Esophagus squamous epithelium (tissue), 4 donors: ENCODE measurements at regions not wholly inside any gene's neighbourhood (a gene's known extent, or its start where the extent isn't known, plus 50 kb on each side); places are given as distances from the start of the nearest gene placed in this dataset.

Experiments used
- POLR2A ChIP-seq, 4 donors: fragments of 450-650 bp; IDR thresholded peaks; one replicate each; pipeline ENCODE4 v1.6.1; 2017; ENCODE audit warnings: antibody characterized with exemption in 4 of 4, mild to moderate bottlenecking in 4 of 4, moderate library complexity in 3 of 4
- TF ChIP-seq, protein P1 (sequence below), 6 experiments: fragments of 450-650 bp in 4 of 6; fragments of 200-600 bp in 2 of 6; sonication (generic) in 2 of 6; IDR thresholded peaks; one replicate each; pipeline ENCODE4 v1.5.1; 2016 to 2019; ENCODE audit warnings: antibody characterized with exemption in 6 of 6, mild to moderate bottlenecking in 4 of 6, moderate library complexity in 4 of 6

DNA sequence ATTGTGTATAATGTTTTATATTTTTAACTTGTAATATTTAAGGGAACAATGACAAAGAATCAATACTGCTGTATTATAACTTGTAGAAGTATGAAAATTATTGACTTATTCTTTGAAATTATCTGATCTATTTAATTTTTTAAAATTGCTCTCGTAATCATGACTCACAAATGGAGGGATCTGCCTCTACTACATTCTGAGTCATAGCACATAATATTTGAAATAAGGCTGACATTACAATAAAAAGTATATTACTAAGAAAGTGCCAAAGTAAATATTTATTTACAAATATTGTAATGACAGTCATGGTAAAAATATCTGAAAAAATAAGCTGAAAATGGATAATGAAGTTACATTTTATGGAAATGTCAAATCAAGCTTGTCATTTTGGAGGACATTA lies 1144.6 kb upstream of the CDH2 start:
- no peak for TF ChIP-seq POLR2A (IDR thresholded peaks at IDR 0.05)
- TF ChIP-seq, protein P1, sequence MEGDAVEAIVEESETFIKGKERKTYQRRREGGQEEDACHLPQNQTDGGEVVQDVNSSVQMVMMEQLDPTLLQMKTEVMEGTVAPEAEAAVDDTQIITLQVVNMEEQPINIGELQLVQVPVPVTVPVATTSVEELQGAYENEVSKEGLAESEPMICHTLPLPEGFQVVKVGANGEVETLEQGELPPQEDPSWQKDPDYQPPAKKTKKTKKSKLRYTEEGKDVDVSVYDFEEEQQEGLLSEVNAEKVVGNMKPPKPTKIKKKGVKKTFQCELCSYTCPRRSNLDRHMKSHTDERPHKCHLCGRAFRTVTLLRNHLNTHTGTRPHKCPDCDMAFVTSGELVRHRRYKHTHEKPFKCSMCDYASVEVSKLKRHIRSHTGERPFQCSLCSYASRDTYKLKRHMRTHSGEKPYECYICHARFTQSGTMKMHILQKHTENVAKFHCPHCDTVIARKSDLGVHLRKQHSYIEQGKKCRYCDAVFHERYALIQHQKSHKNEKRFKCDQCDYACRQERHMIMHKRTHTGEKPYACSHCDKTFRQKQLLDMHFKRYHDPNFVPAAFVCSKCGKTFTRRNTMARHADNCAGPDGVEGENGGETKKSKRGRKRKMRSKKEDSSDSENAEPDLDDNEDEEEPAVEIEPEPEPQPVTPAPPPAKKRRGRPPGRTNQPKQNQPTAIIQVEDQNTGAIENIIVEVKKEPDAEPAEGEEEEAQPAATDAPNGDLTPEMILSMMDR (IDR thresholded peaks at IDR 0.05): no peak
